ENCODE measurements at regions not wholly inside any gene's neighbourhood (a gene's known extent, or its start where the extent isn't known, plus 50 kb on each side); places are given as distances from the start of the nearest gene placed in this dataset.
"Not testable (repeated sequence)": the region's sequence is repeated elsewhere in the genome, so short reads cannot be mapped to it uniquely, and the experiment has no call there.

DNA sequence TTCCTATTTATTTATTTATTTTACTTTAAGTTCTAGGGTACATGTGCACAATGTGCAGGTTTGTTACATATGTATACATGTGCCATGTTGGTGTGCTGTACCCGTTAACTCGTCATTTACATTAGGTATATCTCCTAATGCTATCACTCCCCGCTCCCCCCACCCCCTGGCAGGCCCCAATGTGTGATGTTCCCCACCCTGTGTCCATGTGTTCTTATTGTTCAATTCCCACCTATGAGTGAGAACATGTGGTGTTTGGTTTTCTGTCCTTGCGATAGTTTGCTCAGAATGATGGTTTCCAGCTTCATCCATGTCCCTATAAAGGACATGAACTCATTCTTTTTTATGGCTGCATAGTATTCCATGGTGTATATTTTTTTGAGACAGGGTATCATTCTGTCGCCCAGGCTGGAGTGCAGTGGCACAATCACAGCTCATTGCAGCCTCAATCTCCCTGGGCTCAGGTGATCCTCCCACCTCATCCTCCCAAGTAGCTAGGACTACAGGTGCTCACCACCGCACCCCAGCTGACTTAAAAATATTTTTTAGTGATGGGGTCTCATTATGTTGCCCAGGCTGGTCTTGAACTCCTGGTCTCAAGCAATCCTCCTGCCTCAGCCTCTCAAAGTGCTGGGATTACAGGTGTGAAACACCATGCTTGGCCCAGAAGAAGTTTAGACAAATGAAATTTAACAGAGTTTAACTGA lies 140.6 kb downstream of the NPIPB5 start:
- TF ChIP-seq CTCF (conservative IDR thresholded peaks at IDR 0.05; ENCODE audit: low read depth, low read length); RAD21 (IDR thresholded peaks at IDR 0.05; ENCODE audit: low read length); POLR2A (IDR thresholded peaks at IDR 0.05; ENCODE audit: low read depth, low read length); MAZ (IDR thresholded peaks at IDR 0.05; ENCODE audit: borderline replicate concordance, low read depth, low read length); BHLHE40 (IDR thresholded peaks at IDR 0.05; ENCODE audit: low read depth, low read length); FOS (IDR thresholded peaks at IDR 0.05; ENCODE audit: low read depth, low read length); CEBPB (IDR thresholded peaks at IDR 0.05; ENCODE audit: low read depth, low read length); RCOR1 (IDR thresholded peaks at IDR 0.05; ENCODE audit: insufficient replicate concordance, low read length); NFE2L2 (IDR thresholded peaks at IDR 0.05; ENCODE audit: low read depth, low read length); MXI1 (IDR thresholded peaks at IDR 0.05; ENCODE audit: borderline replicate concordance, low read depth, low read length); USF2 (IDR thresholded peaks at IDR 0.05; ENCODE audit: low read depth, low read length); MAFK (IDR thresholded peaks at IDR 0.05; ENCODE audit: low read depth, low read length): not testable (repeated sequence)
